DOHH2 (cell line): ENCODE measurements at regions not wholly inside any gene's neighbourhood (a gene's known extent, or its start where the extent isn't known, plus 50 kb on each side); places are given as distances from the start of the nearest gene placed in this dataset.

Source experiments
- H3F3A ChIP-seq: fragments of 200-600 bp; sonication (generic), shearing (Covaris generic); 2 replicates; pipeline ENCODE4 v1.6.0; 2016; ENCODE audit warnings: antibody characterized with exemption, mild to moderate bottlenecking; ENCODE audit not compliant: control insufficient read depth, insufficient read depth
- H3K27ac ChIP-seq: fragments of 200-600 bp; sonication (generic); 2 replicates; pipeline ENCODE4 v1.5.1; 2014; ENCODE audit warnings: low read depth, mild to moderate bottlenecking, low read length, moderate library complexity
- H3K27me3 ChIP-seq: fragments of 200-600 bp; sonication (generic); 2 replicates; pipeline ENCODE4 v1.6.1; 2014; ENCODE audit warnings: mild to moderate bottlenecking, low read length, mixed read lengths; ENCODE audit not compliant: control insufficient read depth
- H3K36me3 ChIP-seq: fragments of 200-600 bp; sonication (generic); 2 replicates; pipeline ENCODE4 v1.6.1; 2014; ENCODE audit warnings: mild to moderate bottlenecking, low read length, moderate library complexity, mixed read lengths; ENCODE audit not compliant: control insufficient read depth
- H3K4me1 ChIP-seq: fragments of 200-600 bp; sonication (generic); 2 replicates; pipeline ENCODE4 v1.6.1; 2014; ENCODE audit warnings: mild to moderate bottlenecking, low read length, mixed read lengths; ENCODE audit not compliant: control insufficient read depth
- H3K4me2 ChIP-seq: fragments of 200-600 bp; sonication (generic); 2 replicates; pipeline ENCODE4 v1.6.0; 2014; ENCODE audit warnings: mild to moderate bottlenecking, low read length, moderate library complexity
- H3K4me3 ChIP-seq: fragments of 200-600 bp; sonication (generic); 2 replicates; pipeline ENCODE4 v1.5.1; 2014; ENCODE audit warnings: mild to moderate bottlenecking, low read length, mixed read lengths
- H3K79me2 ChIP-seq: fragments of 200-600 bp; sonication (generic); 2 replicates; pipeline ENCODE4 v1.6.1; 2014; ENCODE audit warnings: mild to moderate bottlenecking, low read length, mixed read lengths; ENCODE audit not compliant: control insufficient read depth
- H3K9me2 ChIP-seq: fragments of 200-600 bp; sonication (generic); replicated peaks from 2 replicates; pipeline ENCODE4 v1.6.1; 2014; ENCODE audit warnings: mild to moderate bottlenecking, low read length, mixed read lengths; ENCODE audit not compliant: control insufficient read depth
- H3K9me3 ChIP-seq: fragments of 200-600 bp; sonication (generic); 2 replicates; pipeline ENCODE4 v1.6.1; 2014; ENCODE audit warnings: antibody characterized with exemption, low read length, mixed read lengths; ENCODE audit not compliant: control insufficient read depth, insufficient read depth
- H4K20me1 ChIP-seq: fragments of 200-600 bp; sonication (generic); 2 replicates; pipeline ENCODE4 v1.6.0; 2014; ENCODE audit warnings: low read depth, mild to moderate bottlenecking, antibody characterized with exemption, low read length, moderate library complexity; ENCODE audit not compliant: control insufficient read depth, insufficient read depth
- CTCF ChIP-seq: fragments of 200-600 bp; sonication (generic); IDR thresholded peaks from one replicate; pipeline ENCODE4 v1.5.1; 2014; ENCODE audit warnings: antibody characterized with exemption, mild to moderate bottlenecking, low read depth, low read length; ENCODE audit not compliant: poor library complexity, severe bottlenecking
- EZH2phosphoT487 ChIP-seq: fragments of 200-600 bp; sonication (generic); IDR thresholded peaks from 2 replicates; pipeline ENCODE4 v1.6.1; 2017; ENCODE audit warnings: borderline replicate concordance, mild to moderate bottlenecking, antibody characterized with exemption, low read length, moderate library complexity, mixed read lengths

DNA sequence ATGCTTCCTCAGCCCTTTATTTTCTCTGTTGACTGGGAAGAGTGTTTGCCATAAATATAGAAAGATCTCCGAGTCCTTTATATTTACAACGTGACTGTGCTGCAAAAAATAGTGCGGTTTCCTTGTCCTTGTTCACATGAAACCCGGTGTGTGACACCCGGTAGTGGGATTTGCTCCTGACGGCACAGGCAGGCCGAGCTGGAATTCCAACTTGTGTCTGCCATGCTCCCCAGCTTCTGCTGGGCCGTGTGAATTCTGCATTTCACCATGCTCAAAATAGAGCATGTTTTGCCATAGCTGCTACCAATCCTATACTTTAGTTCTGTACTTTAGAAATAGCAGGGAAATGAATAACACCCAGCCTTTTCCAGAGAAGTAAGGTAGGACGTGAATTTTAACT lies 60.3 kb upstream of the PDE10A start:
- Histone ChIP-seq H3K36me3 (no peaks in the 10 kb centered on the region), H3K9me3 (no peaks in the 10 kb centered on the region), H3K9me2 (no peaks in the 10 kb centered on the region), H3K4me2 (no peak overlapping the region), H3K4me1 (no peaks in the 10 kb centered on the region), H3K79me2 (no peaks in the 10 kb centered on the region), H4K20me1 (no peaks in the 10 kb centered on the region), H3K27me3 (no peaks in the 10 kb centered on the region; the same call in 1 of the 2 replicates), H3F3A (no peaks in the 10 kb centered on the region), H3K4me3 (no peak overlapping the region), H3K27ac (no peak overlapping the region)
- TF ChIP-seq CTCF (no peak), EZH2phosphoT487 (no peak)

DNA sequence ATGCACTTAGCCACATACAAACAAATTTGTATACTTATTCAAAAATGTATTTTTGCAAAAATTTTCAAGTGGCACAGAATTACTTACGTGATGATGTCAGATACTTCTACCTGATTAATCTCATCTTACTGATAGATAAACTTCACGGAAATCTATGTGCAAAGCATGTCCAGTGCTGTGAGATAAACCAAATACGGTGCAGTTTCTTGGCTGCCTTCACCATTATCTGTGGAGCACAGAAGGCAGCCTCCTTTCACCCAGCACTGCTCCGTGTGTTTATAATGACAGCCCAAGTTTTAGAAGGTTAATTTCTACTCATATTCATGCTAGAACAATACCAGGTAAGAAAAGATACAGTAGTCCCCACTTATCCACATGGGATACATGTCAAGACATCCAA lies 59.0 kb upstream of the PDE10A start:
- Histone ChIP-seq H3K9me2 (no peaks in the 10 kb centered on the region), H3K27me3 (no peaks in the 10 kb centered on the region; the same call in 1 of the 2 replicates), H3K4me3 (no peak overlapping the region), H4K20me1 (no peaks in the 10 kb centered on the region), H3K9me3 (no peaks in the 10 kb centered on the region), H3F3A (no peaks in the 10 kb centered on the region), H3K4me2 (no peak overlapping the region), H3K79me2 (no peaks in the 10 kb centered on the region), H3K4me1 (no peaks in the 10 kb centered on the region), H3K36me3 (no peaks in the 10 kb centered on the region), H3K27ac (no peak overlapping the region)
- TF ChIP-seq EZH2phosphoT487 (no peak), CTCF (no peak)

DNA sequence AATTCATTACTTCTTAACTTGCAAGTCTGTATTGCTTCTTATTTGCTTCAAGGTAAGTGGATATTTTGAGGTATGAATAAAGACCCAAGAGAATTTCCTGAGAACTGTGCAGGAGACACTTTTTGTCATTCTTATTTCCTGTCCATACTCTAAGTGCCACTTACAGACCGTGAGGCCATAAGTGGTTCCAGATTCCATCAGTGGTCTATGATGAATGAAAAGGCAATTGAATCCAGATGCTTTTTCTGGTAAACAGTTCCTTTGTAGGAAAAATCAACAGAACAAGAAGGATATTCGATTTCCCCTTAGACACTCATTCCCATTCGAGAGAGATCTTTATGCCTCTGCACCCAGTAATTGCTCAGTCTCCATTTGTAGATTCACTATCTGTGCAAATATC lies 58.3 kb upstream of the PDE10A start:
- Histone ChIP-seq H3F3A (no peaks in the 10 kb centered on the region), H3K36me3 (no peaks in the 10 kb centered on the region), H3K9me3 (no peaks in the 10 kb centered on the region), H3K4me2 (no peak overlapping the region), H3K4me1 (no peaks in the 10 kb centered on the region), H3K27me3 (no peaks in the 10 kb centered on the region; the same call in 1 of the 2 replicates), H3K27ac (no peak overlapping the region), H3K9me2 (no peaks in the 10 kb centered on the region), H3K4me3 (no peak overlapping the region), H3K79me2 (no peaks in the 10 kb centered on the region), H4K20me1 (no peaks in the 10 kb centered on the region)
- TF ChIP-seq CTCF (no peak), EZH2phosphoT487 (no peak)

GRCh38 chr6:165718491-165718891 lies 55.5 kb upstream of the PDE10A start:
- H4K20me1 ChIP-seq = no peaks in the 10 kb centered on the region
- no peaks in the 10 kb centered on the region for H3K9me3 ChIP-seq
- no peak overlapping the region for H3K27ac ChIP-seq
- H3K36me3 ChIP-seq = no peaks in the 10 kb centered on the region
- no peaks in the 10 kb centered on the region for H3K79me2 ChIP-seq
- H3K4me1 ChIP-seq = no peaks in the 10 kb centered on the region
- no peaks in the 10 kb centered on the region for H3K9me2 ChIP-seq
- H3F3A ChIP-seq = no peaks in the 10 kb centered on the region
- no peak overlapping the region for H3K4me3 ChIP-seq
- TF ChIP-seq EZH2phosphoT487 (no peak), CTCF (no peak)
- no peaks in the 10 kb centered on the region; the same call in 1 of the 2 replicates for H3K27me3 ChIP-seq
- H3K4me2 ChIP-seq = no peak overlapping the region
